AG10803 (cell line): ENCODE measurements at regions not wholly inside any gene's neighbourhood (a gene's known extent, or its start where the extent isn't known, plus 50 kb on each side); places are given as distances from the start of the nearest gene placed in this dataset.
"Not testable (repeated sequence)": the region's sequence is repeated elsewhere in the genome, so short reads cannot be mapped to it uniquely, and the experiment has no call there.

Experiments
- DNase-seq: peaks from one replicate; pipeline ENCODE4 v3.0.0; 2010; ENCODE audit warnings: low read depth
- H3K4me3 ChIP-seq: 2 replicates; pipeline ENCODE4 v1.5.1; 2011; ENCODE audit warnings: mild to moderate bottlenecking, low read length, control low read depth
- CTCF ChIP-seq: conservative IDR thresholded peaks from 2 replicates; pipeline ENCODE4 v1.5.1; 2011; ENCODE audit warnings: mild to moderate bottlenecking, low read length, control low read depth, inconsistent platforms

GRCh38 chr2:76174505-76174904 lies 463.8 kb upstream of the GCFC2 start:
- TF ChIP-seq CTCF = no peak
- H3K4me3 ChIP-seq = no peak overlapping the region
- DNase-seq = no peak

GRCh38 chr2:76173206-76173605 lies 462.5 kb upstream of the GCFC2 start:
- H3K4me3 ChIP-seq, DNase-seq: not testable (repeated sequence)

GRCh38 chr2:76172154-76172595 lies 461.5 kb upstream of the GCFC2 start:
- DNase-seq, H3K4me3 ChIP-seq: not testable (repeated sequence)

GRCh38 chr2:76170856-76171255 lies 460.1 kb upstream of the GCFC2 start:
- no peak for TF ChIP-seq CTCF
- no peak for DNase-seq
- no peak overlapping the region for H3K4me3 ChIP-seq

GRCh38 chr2:76170009-76170384 lies 459.3 kb upstream of the GCFC2 start:
- no peak overlapping the region for H3K4me3 ChIP-seq
- no peak for DNase-seq
- no peak for TF ChIP-seq CTCF

GRCh38 chr2:76169276-76170008 lies 458.7 kb upstream of the GCFC2 start:
- no peak for TF ChIP-seq CTCF
- no peak for DNase-seq
- H3K4me3 ChIP-seq = no peak overlapping the region

GRCh38 chr2:76163860-76164259 lies 453.1 kb upstream of the GCFC2 start:
- no peak for TF ChIP-seq CTCF
- H3K4me3 ChIP-seq = no peak overlapping the region
- DNase-seq = no peak

- no peak for TF ChIP-seq CTCF
- no peak for DNase-seq
- no peak overlapping the region for H3K4me3 ChIP-seq
These were observed 450.0 kb upstream of the GCFC2 start for GRCh38 chr2:76160670-76161069.
